ENCODE measurements at regions not wholly inside any gene's neighbourhood (a gene's known extent, or its start where the extent isn't known, plus 50 kb on each side); places are given as distances from the start of the nearest gene placed in this dataset.
A peak's percentile ranks its signal among the peaks of the same experiment; 100 is the strongest.
"Not testable (repeated sequence)": the region's sequence is repeated elsewhere in the genome, so short reads cannot be mapped to it uniquely, and the experiment has no call there.

DNA sequence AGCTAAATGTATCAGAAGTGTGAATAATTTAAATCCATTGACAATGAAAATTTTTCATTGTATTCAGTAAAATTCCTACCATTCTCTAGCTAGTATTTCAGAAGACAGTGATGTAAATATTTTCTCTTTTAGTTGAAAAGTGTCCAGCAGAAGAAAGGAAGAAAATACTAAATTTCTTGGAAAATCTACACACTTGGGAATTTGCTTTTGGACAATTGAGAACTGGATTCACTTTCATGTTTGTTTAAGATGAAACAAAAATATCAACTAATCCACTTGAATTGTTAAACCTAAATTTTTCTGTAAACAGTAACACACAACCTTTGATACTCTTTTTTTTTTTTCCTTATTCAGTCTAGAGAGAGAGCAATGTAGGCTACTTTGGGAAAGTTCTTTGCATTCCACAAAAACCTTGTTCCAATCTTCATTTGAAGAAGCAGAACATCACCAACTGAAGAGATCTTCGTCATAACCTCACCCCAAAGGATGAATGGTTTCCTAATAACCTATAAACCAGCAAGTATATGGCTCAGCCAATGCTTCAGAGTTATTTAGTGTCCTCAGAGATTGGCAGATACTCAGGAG is 155.1 kb upstream of the GORAB start:
- no peak for DNase-seq (ENCODE audit: low read depth)

DNA sequence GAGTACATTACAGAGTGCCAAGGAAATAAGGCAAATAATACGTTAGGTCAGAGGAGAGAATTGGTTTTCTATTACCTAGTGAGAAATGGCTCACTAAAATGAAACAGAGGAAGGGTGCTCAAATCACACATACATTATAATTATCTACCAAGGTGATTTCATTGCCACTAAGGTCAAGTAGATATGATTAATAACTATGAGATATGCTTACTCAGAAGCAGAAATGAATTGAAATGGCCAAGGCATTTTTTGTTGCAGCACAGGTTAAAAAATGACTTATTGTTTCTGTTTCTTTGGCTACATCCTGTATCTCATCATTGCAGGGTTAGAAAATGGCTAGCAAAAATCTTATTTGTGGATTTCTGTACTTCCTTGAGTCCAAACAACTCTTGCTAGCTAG is 154.5 kb upstream of the GORAB start:
- DNase-seq (ENCODE audit: low read depth) = no peak

DNA sequence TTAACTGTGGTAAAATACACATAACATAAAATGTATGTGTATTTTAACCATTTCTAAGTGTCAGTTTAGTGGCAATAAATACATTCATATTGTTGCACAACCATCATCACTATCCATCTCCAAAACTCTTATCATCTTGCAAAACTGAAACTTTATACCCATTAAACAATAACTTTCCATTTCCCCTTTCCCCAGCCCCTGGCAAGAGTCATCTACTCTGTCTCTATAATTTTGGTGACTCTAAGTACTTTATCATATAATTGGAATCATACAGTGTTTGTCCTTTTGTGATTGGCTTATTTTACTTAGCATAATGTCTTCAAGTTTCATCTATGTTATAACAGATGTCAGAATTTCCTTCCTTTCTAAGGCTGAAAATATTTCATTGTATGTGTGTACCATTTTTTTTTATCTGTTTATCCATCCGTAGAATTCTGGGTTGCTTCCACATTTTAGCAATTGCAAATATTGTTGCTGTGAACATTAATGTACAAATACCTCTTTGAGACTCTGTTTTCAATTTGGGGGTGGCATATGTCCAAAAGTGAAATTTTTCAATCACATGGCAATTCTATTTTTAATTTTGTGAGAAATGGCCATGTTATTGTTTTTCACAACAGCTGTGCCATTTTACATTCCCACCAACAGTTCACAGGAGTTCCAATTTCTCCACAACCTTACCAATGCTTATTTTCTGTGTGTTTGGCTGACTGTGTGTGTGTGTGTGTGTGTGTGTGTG is 153.9 kb upstream of the GORAB start:
- no peak for DNase-seq (ENCODE audit: low read depth)

DNA sequence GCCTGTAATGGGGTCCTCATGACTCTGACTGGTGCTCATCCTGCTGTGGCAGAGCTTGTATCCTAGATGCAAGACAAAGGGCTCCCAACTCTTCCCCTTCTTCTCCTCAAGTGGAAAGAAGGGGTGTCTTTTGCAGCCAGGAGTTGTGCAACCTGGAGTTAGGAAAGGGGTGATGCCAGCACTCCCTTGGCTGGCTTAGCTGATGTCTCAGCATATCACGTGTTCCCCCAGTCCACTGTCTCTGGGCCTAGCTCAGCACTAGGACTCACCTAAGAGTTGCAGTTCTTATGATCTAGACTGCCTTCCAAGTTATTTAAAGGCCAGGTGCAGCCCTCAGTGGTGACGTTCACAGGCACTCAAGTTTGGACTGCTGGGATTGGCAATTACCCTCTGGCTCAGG is 146.2 kb upstream of the GORAB start:
- no peak for DNase-seq (ENCODE audit: low read depth)

DNA sequence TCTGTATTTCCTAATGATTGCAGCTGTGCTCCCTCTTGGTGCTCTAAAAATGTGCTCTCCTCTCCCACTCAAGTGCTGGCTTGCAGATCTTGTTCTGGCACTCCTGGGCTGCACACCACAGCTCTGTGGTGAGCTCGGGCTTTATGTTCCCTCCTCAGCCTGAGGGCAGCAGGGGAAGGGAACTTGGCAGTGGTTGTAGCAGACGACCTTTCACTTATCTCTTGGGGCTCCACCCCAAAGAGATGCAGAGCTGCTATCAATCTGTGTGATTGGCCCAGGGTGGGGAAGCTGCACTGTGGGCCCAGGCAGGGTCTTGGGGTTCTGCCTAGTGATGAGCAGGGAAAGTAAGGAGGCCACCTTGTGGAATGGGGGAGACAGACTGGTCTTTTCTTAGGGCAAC is 143.5 kb upstream of the GORAB start:
- no peak for DNase-seq (ENCODE audit: low read depth)

DNA sequence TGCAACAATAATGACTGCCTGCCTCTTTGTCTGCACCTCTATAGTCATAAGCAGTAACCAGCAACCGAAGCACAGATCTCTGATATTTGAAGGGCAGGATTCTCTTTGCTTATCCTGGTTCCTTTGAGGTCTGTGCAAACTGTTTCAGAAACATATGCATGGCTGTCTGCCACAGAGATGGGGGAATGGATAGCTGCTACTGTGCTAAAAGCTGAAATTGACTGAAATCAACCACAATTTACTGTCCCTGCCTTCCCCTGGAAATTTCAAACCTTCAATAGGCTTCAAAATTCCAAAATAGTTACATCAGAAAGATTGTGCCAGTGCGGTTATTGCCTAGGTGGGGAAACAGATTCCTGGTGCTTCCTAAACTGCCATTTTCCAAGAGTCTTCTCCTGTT is 136.8 kb upstream of the GORAB start:
- no peak for DNase-seq (ENCODE audit: low read depth)

DNA sequence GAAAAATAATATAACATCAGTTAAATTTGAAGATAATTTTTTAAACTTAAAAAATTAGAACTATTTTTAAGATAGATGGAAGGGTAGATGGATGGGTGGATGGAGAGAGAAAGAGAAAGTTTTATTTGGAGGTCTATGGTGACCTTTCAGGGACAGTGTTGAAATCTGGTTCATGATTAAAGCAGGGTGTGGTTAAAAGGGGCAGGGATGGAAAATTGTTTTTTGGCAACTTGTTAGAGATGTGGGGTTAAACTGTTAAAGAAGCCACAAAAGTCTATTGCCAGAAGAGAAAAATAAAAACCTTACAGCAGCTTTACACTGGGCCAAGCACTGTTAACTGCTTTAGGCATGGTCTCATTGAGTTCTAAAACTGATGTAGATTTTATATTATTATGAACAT is 134.9 kb upstream of the GORAB start:
- no peak for DNase-seq (ENCODE audit: low read depth)

DNA sequence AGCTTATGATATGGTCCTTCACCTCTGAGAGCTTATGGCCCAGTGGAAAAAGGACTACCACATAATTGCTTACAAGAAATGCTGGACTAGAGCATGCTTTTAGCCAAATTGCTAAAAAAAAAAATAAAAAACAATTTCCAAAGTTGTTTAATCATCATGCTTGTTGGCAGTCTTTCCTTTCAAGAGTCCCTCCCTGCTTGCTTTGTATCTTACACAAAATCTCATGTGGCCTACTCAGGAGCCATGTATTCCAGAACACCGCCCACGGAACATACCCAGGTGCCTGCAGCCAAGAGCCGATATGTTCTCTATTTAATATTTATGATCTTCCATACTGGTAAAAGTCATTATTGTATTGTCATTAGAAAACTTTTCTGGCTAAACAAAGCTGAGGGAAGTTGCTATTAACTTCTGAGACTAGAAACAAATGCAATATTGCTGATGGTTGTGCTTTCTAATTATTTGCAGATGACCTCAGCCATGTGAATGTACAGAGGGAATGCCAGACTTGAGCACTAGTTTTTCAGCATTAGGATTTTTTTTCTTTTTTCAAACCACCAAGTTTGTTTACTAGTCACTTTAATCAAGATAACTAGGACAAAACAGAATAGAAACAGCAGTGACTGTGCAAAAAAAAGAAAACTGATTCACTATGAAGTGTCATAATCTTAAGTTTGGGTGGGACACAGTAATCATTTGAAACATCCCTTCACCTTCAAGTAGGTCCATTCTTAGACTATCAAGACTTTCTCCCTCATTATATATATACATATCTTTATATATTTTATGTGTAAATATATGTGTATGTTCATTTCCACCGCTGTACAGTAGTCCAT is 129.3 kb upstream of the GORAB start:
- no peak for DNase-seq (ENCODE audit: low read depth)

DNA sequence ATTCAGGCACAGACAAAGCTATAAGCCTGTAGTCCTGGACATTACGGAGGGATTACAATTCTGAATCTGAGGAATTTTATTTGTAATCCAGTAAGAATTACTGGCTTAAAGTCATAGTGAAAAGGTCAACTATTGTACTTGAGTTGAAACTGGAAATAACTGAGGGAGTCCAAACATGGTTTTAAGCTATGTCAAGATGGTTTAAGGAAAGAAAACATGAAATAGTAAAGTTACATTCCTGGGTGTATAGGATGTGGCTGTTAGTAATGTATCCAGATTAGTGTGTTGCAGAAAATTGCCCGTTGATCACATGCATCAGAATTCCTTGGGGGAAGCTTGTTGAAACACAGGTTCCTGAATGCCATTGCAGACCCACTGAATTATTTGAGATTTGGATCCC is 124.8 kb upstream of the GORAB start:
- no peak for DNase-seq (ENCODE audit: low read depth)

DNA sequence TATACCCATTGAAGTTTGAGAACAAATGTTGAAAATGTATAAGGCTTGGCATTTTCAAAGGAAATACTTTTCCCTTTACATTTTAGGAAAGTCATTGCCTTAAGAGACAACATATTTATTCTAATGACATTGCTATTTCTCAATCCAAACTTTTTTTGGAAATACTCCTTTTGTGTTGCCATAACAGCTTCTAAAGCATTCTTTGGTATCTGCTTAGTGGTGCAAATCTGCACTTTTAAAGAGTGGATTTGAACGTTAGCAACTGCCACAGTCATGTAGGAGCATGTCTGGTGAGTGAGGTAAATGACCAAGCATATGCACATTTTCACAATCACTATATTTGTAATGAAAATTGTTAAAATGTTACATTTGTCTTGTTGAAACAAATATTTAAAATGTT is 124.4 kb upstream of the GORAB start:
- no peak for DNase-seq (ENCODE audit: low read depth)

DNA sequence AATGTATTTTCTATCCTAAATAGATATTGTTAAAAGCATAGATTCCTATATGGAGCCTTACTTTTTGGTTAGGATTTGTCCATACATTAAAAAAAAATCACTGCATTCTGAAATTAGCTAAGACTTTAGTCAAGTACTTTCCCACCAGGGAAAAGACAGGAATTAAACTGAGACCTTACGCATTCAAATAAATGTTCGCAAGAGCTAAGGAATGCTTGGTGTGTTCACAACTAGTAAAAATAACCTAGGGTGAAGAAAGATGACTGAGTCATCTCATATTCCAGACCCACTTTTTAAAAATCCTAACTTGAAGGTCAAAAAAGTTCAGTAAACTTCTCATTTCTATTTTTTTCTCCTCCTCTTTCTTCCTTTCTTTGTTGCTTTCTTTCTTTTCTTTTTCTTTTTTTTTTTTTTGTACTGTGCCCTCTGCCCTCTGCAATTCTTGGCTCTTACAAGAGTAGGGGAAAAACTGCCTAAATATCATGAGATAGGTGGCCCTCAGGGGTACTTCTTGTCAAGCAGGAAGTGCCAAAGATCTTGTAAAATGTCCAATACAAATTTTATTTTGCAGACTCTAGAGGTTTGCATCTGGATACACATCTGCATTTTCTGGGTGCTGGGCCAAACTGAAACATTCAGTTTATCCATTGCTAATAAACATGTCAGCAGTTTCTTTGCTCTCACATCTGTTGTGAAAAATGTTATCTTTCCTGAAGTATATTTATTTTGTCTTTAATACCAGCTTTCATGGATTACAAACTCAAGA is 121.4 kb upstream of the GORAB start:
- DNase-seq (ENCODE audit: low read depth) = peak; percentile 43

DNA sequence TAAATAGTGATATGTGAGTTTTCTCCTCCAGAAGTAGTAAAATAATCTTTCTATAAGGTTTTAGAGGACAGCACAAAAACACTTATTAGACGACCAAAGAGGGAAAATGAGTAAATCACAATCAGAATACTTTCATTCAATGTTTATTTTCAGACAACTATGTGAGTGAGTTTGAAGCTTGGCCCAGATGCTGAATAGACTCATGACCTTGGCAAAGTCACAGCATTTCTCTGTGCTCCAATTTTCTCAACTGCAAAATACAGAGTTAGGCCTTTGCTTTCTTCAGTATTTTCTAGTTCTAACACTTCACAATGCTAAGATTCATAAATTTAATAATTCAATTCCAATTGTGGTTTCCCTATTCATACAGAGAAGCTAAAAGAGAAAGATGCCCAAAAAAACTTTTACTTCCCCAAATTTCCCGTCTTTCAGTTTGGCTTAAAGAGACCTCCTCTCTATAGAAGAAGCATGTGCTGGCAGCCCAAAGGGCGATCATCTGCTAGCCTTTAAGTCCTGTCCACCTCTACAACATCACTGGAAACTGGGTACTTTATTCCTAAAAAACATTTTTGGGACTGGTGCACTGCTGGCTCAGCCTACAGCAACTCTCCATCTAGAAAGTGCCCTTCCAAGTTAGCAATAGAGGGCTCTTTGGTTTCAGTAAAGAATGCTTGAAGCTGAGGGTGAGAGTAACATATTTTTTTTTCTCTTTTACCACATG is 116.8 kb upstream of the GORAB start:
- no peak for DNase-seq (ENCODE audit: low read depth)

DNA sequence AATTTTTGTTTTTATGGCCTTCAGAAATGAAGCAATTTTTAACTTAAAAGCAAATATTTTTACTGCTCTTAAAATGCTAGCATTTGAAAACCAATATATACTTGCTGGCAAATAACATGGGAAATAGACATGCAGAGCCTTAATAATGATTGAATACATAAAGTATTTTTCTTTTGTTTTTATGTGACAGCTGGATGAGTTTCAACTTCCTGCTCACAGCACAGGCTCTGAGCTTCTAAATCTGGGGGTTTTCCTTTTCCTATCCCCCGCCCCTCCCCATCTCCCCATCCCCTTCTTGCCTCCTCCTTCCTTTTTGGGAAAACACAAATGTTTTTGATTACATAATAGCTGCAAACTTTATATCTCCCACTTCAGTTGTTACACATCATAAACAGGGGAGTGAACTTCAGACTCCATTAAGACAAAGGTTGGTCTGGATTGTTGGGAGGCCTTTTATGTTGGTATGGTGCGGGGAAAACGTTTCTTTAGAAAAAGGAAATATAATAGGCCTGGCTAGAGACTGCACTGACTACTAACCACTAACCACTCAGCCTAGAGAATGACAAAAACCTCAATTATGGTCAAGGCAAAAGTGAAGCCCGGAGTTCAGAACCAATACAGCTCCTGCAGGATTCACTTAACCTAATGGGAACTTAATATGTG is 116.1 kb upstream of the GORAB start:
- DNase-seq (ENCODE audit: low read depth) = no peak

DNA sequence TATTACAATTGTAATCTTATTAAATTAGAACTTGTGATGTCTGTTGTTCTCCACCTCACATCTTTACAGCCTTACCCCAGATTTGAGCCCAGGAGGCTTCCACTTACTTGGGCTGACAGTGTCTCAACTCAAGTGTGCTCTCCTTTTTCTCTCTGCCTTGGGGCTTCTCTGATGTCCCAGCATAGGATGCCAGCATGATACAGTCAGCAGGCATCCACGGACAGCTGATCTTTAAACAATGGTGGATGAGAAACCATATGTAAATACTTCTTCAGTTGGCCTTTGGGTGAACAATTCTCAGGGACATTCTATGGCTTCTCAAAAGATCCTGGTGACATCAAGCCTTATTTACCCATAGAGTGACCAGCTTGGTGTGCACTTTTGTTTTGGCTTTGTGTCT is 107.6 kb upstream of the GORAB start:
- DNase-seq (ENCODE audit: low read depth) = no peak

DNA sequence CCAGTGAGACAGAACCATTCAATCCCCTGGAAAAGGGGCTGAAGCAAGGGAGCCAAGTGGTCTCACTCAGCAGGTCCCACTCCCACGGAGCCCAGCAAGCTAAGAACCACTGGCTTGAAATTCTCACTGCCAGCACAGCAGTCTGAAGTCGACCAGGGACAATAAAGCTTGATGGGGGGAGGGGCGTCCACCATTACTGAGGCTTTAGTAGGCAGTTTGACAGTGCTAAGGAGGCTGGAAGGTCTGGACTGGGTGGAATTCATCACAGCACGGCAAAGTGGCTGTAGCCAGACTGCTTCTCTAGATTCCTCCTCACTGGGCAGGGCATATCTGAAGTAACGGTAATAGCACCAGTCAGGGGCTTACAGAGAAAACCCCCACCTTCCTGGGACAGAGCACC is 105.4 kb upstream of the GORAB start:
- DNase-seq (ENCODE audit: low read depth) = no peak

DNA sequence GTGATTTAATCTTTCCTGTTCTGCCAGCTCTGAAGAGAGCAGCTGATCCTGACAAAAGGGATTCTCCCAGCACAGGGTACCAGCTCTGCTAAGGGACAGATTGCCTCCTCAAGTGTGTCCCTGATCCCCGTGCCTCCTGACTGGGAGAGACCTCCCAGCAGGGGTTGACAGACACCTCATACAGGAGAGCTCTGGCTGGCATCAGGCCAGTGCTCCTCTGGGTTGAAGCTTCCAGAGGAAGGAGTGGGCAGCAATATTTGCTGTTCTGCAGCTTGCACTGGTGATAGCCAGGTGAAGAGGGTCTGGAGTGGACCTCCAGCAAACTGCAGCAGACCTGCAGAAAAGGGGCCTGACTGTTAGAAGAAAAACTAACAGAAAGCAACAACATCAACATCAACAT is 105.0 kb upstream of the GORAB start:
- not testable (repeated sequence) for DNase-seq (ENCODE audit: low read depth)

DNA sequence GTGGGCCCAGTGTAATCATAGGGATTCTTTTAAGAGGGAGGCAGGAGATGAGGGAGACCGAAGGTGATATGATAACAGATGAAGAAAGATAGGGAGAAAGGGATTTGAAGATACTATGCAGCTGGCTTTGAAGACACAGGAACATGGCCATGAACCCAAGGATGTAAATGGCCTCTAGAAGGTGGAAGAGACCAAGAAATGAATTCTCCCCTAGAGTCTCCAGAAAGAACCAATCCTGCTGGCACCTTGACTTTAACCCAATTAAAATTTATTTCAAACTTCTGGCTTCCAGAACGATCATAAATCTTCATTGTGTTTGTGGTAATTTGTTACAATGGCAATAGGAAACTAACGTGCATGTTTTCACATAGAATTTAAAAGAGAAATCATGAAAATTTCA is 95.0 kb upstream of the GORAB start:
- DNase-seq (ENCODE audit: low read depth) = no peak

DNA sequence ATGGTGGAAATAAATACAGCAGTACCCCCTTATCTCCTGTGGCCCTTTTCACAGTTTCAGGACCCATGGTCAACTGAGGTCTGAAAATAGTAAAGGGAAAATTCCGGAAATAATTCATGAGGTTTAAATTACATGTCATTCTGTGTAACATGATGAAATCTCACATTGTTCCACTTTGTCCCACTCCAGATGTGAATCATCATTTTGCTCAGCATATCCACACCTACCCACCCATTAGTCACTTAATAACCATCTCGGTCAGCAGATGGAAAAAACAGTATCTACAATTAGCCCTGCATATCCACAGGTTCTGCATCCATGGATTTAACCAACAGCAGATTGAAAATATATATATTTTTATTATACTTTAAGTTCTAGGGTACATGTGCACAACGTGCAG is 86.9 kb upstream of the GORAB start:
- peak; percentile 40 for DNase-seq (ENCODE audit: low read depth)

DNA sequence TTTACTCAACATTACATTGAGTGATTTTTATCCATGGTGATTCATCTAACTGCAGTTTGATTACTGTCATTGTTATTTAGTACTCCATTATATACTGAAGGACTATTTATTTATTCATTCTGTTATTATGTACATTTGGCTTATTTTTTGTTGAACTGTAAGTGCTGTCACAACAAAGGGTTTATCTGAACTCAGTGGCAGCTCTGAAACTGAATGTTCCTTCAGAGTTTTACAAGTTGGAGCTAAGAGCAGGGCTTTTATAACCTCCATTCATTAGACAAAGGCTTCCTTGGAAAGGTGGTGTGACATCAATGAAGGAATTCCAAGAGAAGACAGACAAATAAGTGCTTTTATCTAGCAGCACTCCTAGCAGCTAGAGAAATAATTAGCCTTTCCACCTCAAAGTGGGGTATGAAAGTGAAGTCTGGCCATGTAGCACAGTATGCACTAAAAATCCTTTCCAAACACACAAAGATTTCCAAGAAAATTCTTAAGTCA is 83.3 kb upstream of the GORAB start:
- DNase-seq (ENCODE audit: low read depth) = no peak

DNA sequence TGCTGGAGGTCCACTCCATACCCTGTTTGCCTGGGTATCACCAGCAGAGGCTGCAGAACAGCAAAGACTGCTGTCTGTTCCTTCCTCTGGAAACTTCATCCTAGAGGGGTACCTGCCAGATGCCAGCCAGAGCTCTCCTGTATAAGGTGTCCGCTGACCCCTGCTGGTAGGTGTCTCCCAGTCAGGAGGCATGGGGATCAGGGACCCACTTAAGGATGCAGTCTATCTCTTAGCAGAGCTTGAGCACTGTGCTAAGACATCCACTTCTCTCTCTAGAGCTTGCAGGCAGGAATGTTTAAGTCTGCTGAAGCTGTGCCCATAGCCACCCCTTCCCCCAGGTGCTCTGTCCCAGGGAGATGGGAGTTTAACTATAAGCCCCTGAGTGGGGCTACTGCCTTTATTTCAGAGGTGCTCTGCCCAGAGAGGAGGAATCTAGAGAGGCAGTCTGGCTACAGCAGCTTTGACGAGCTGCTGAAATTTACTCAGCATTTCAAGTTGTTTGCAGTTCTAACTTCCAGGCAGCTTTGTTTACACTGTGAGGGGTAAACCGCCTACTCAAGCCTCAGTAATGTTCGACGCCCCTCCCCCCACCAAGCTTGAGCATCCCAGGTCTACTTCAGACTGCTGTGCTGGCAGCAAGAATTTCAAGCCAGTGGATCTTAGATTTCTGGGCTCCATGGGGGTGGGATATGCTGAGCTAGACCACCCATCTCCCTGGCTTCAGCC is 74.5 kb upstream of the GORAB start:
- DNase-seq (ENCODE audit: low read depth) = not testable (repeated sequence)
